ENCODE measurements at regions not wholly inside any gene's neighbourhood (a gene's known extent, or its start where the extent isn't known, plus 50 kb on each side); places are given as distances from the start of the nearest gene placed in this dataset.

DNA sequence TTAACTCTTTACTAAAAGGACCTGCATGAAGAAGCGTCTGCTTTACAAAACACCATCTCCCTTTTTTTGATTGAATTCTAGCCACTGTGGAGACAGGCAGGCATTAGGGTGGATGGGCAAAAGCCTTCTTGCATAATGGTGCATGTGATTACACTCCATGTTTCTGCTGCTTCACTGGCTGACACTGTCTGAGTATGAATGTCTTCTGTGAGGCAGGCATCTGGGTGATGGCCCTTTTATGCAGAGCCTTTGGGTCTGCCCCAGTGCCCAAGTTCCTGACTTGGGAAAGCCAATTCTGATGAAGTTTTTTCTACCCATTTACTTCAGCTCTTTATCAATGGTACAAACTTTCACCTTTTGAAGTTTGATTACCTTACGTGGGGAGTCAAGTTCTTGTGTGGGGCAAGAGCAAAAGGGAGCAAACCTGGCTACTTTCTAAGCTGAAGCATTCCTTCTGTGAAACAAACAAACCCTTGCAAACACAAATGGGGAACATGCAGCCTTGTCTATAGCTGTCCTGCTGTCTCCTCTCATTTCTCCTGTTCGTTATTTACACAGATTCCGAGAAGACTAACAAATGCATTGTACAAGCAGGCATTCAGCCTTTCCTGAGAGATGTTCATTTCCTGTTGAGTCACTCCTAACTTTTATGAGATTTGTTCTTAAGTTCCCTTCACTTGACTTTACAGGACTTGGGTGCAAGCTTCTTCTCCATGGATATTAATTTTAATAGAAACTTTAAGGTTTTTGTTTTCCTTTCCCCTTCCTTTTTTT, 301.9 kb downstream of the TLL1 start:
- H3K27me3 ChIP-seq (ENCODE audit: low read depth) = peaks cover 27% of the 10 kb centered on the region
- no peak overlapping the region for H3K4me3 ChIP-seq
- H3K9me3 ChIP-seq (replicated peaks) = peaks cover 18% of the 10 kb centered on the region
- no peaks in the 10 kb centered on the region for H3K36me3 ChIP-seq
- DNase-seq = no peak
- no peak overlapping the region for H3K27ac ChIP-seq (replicated peaks)
- TF ChIP-seq CTCF (IDR thresholded peaks at IDR 0.05; ENCODE audit: borderline replicate concordance) = no peak
- H3K4me1 ChIP-seq = no peaks in the 10 kb centered on the region
- intact Hi-C loops (cut with micrococcal nuclease) = no loop called here

DNA sequence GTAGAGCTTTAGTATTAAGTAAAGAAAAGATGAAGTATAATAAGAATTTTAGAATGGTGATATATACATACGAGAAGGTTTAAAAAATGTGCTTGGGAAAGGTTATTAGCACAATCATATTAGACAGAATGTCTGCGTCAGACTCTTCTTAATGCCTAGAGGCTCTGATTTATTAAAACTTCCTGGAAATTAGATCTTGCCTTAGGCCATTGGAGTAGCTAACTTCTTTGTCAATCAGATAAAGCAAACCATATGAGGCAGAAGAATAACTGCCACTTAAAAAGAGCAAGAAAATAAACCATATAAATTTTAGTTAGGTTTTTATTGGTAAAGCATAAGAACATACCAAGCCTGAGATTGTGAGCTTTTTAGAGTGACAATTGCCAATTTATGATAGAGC, 309.1 kb downstream of the TLL1 start:
- TF ChIP-seq CTCF (IDR thresholded peaks at IDR 0.05; ENCODE audit: borderline replicate concordance) = no peak
- intact Hi-C loops (cut with micrococcal nuclease) = no loop called here
- peaks cover 7% of the 10 kb centered on the region for H3K9me3 ChIP-seq (replicated peaks)
- peaks cover 13% of the 10 kb centered on the region for H3K27me3 ChIP-seq (ENCODE audit: low read depth)
- no peak for DNase-seq
- no peaks in the 10 kb centered on the region for H3K36me3 ChIP-seq
- no peak overlapping the region for H3K4me3 ChIP-seq
- no peaks in the 10 kb centered on the region for H3K4me1 ChIP-seq
- no peak overlapping the region for H3K27ac ChIP-seq (replicated peaks)

DNA sequence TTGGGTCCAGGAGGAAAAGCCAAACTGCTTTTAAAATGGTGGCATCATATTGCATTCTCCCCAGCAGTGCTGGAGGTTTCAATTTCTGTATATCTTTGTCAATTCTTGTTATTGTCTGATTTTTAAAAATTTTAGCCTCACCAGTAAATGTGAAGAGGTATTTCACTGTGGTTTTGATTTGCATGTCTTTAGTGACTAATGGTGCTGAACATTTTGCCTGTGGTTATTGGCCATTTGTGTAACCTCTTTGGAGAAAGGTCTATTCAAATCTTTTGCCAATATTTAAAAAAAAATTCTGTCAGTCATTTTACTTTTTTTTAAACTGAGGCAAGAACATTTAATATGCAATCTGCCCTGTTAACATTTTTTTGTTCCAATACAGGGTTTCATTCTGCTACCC, 322.1 kb downstream of the TLL1 start:
- Histone ChIP-seq H3K9me3 (replicated peaks) (no peaks in the 10 kb centered on the region), H3K4me1 (no peaks in the 10 kb centered on the region), H3K36me3 (no peaks in the 10 kb centered on the region), H3K4me3 (no peak overlapping the region), H3K27ac (replicated peaks) (no peak overlapping the region), H3K27me3 (ENCODE audit: low read depth) (no peaks in the 10 kb centered on the region)
- TF ChIP-seq CTCF (IDR thresholded peaks at IDR 0.05; ENCODE audit: borderline replicate concordance) = no peak
- intact Hi-C loops (cut with micrococcal nuclease) = no loop called here
- DNase-seq = no peak

GRCh38 chr4:166197166-166197565, 324.1 kb downstream of the TLL1 start:
- H3K36me3 ChIP-seq = no peaks in the 10 kb centered on the region

GRCh38 chr4:166198041-166198440, 325.0 kb downstream of the TLL1 start:
- H3K4me3 ChIP-seq = no peak overlapping the region
- H3K27ac ChIP-seq (replicated peaks) = no peak overlapping the region
- no peak for DNase-seq
- no peak for TF ChIP-seq CTCF (IDR thresholded peaks at IDR 0.05; ENCODE audit: borderline replicate concordance)
- no peaks in the 10 kb centered on the region for H3K36me3 ChIP-seq
- no peaks in the 10 kb centered on the region for H3K9me3 ChIP-seq (replicated peaks)
- intact Hi-C loops (cut with micrococcal nuclease) = no loop called here
- H3K4me1 ChIP-seq = no peaks in the 10 kb centered on the region
- no peaks in the 10 kb centered on the region for H3K27me3 ChIP-seq (ENCODE audit: low read depth)

More at GRCh38 chr4:166197166-166197565, 324.1 kb downstream of the TLL1 start:
- H3K27ac ChIP-seq (replicated peaks) = no peak overlapping the region
- no peaks in the 10 kb centered on the region for H3K9me3 ChIP-seq (replicated peaks)
- intact Hi-C loops (cut with micrococcal nuclease) = no loop called here
- no peak for TF ChIP-seq CTCF (IDR thresholded peaks at IDR 0.05; ENCODE audit: borderline replicate concordance)
- no peak overlapping the region for H3K4me3 ChIP-seq
- H3K4me1 ChIP-seq = no peaks in the 10 kb centered on the region
- no peak for DNase-seq
- no peaks in the 10 kb centered on the region for H3K27me3 ChIP-seq (ENCODE audit: low read depth)
